NB4 (cell line): ENCODE measurements at regions not wholly inside any gene's neighbourhood (a gene's known extent, or its start where the extent isn't known, plus 50 kb on each side); places are given as distances from the start of the nearest gene placed in this dataset.

Experiments
- MYC ChIP-seq: IDR thresholded peaks from 2 replicates; pipeline ENCODE4 v1.6.1; 2011; ENCODE audit warnings: low read depth, low read length
- POLR2A ChIP-seq: IDR thresholded peaks from 2 replicates; pipeline ENCODE4 v1.6.1; 2011; ENCODE audit warnings: mild to moderate bottlenecking; ENCODE audit not compliant: insufficient read length; ENCODE audit errors: extremely low read depth
- TF ChIP-seq, protein P1 (sequence below): IDR thresholded peaks from one replicate; pipeline ENCODE4 v1.5.1; 2012; ENCODE audit warnings: low read depth, low read length
- TF ChIP-seq, protein P2 (sequence below): IDR thresholded peaks from 2 replicates; pipeline ENCODE4 v1.6.1; 2011; ENCODE audit warnings: low read depth, low read length

DNA sequence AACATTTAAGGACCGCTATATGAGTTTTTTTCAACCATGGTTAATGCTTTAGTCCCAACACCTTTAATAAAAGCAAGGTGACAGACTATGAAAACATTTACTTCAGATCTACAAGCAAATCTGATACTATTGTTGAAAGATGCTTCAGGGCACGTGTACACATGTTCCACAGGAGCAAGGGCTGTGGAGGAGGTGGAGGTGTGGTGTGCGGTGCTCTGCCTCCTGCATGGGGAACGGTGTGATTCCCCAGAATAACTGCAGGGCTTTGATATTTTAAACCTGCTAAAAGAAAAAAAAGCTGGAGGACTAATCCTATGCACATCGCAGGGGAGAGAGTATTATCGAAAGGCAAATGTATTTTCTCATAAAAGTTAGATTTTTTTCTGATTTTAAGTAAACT, 188.1 kb upstream of the CEP162 start:
- TF ChIP-seq, protein P1, sequence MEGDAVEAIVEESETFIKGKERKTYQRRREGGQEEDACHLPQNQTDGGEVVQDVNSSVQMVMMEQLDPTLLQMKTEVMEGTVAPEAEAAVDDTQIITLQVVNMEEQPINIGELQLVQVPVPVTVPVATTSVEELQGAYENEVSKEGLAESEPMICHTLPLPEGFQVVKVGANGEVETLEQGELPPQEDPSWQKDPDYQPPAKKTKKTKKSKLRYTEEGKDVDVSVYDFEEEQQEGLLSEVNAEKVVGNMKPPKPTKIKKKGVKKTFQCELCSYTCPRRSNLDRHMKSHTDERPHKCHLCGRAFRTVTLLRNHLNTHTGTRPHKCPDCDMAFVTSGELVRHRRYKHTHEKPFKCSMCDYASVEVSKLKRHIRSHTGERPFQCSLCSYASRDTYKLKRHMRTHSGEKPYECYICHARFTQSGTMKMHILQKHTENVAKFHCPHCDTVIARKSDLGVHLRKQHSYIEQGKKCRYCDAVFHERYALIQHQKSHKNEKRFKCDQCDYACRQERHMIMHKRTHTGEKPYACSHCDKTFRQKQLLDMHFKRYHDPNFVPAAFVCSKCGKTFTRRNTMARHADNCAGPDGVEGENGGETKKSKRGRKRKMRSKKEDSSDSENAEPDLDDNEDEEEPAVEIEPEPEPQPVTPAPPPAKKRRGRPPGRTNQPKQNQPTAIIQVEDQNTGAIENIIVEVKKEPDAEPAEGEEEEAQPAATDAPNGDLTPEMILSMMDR, result no peak
- TF ChIP-seq POLR2A, result no peak
- TF ChIP-seq, protein P2, sequence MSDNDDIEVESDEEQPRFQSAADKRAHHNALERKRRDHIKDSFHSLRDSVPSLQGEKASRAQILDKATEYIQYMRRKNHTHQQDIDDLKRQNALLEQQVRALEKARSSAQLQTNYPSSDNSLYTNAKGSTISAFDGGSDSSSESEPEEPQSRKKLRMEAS, result no peak
- no peak for TF ChIP-seq MYC
